ENCODE measurements at regions not wholly inside any gene's neighbourhood (a gene's known extent, or its start where the extent isn't known, plus 50 kb on each side); places are given as distances from the start of the nearest gene placed in this dataset.
"Not testable (repeated sequence)": the region's sequence is repeated elsewhere in the genome, so short reads cannot be mapped to it uniquely, and the experiment has no call there.

- no peak for DNase-seq (ENCODE audit: low read depth in 3 of 3, low spot score in 2 of 3)
Measured at GRCh38 chr11:23727794-23728193, 769.1 kb upstream of the LUZP2 start.

- DNase-seq (ENCODE audit: low read depth in 3 of 3, low spot score in 2 of 3), result no peak
Measured at GRCh38 chr11:23729088-23729487, 767.8 kb upstream of the LUZP2 start.

GRCh38 chr11:23730307-23730998, 766.4 kb upstream of the LUZP2 start:
- no peak for DNase-seq (ENCODE audit: low read depth in 3 of 3, low spot score in 2 of 3)

- DNase-seq (ENCODE audit: low read depth in 3 of 3, low spot score in 2 of 3), result no peak
Measured at GRCh38 chr11:23732026-23732425, 764.8 kb upstream of the LUZP2 start.

GRCh38 chr11:23746896-23747295, 750.0 kb upstream of the LUZP2 start:
- no peak for DNase-seq (ENCODE audit: low read depth in 3 of 3, low spot score in 2 of 3)

- DNase-seq (ENCODE audit: low read depth in 3 of 3, low spot score in 2 of 3), result no peak
Measured at GRCh38 chr11:23749762-23750430, 747.0 kb upstream of the LUZP2 start.

- no peak for DNase-seq (ENCODE audit: low read depth in 3 of 3, low spot score in 2 of 3)
Measured at GRCh38 chr11:23751280-23751679, 745.6 kb upstream of the LUZP2 start.

GRCh38 chr11:23755076-23755475, 741.8 kb upstream of the LUZP2 start:
- DNase-seq (ENCODE audit: low read depth in 3 of 3, low spot score in 2 of 3), result no peak

- no peak for DNase-seq (ENCODE audit: low read depth in 3 of 3, low spot score in 2 of 3)
Measured at GRCh38 chr11:23755769-23756168, 741.1 kb upstream of the LUZP2 start.

- no peak for DNase-seq (ENCODE audit: low read depth in 3 of 3, low spot score in 2 of 3)
Measured at GRCh38 chr11:23759489-23759888, 737.4 kb upstream of the LUZP2 start.

GRCh38 chr11:23764286-23764685, 732.6 kb upstream of the LUZP2 start:
- no peak for DNase-seq (ENCODE audit: low read depth in 3 of 3, low spot score in 2 of 3)

- no peak for DNase-seq (ENCODE audit: low read depth in 3 of 3, low spot score in 2 of 3)
Measured at GRCh38 chr11:23765682-23766252, 731.1 kb upstream of the LUZP2 start.

GRCh38 chr11:23767576-23767975, 729.3 kb upstream of the LUZP2 start:
- no peak for DNase-seq (ENCODE audit: low read depth in 3 of 3, low spot score in 2 of 3)

GRCh38 chr11:23769214-23769613, 727.6 kb upstream of the LUZP2 start:
- no peak for DNase-seq (ENCODE audit: low read depth in 3 of 3, low spot score in 2 of 3)

- DNase-seq (ENCODE audit: low read depth in 3 of 3, low spot score in 2 of 3), result no peak
Measured at GRCh38 chr11:23772081-23772480, 724.8 kb upstream of the LUZP2 start.

- DNase-seq (ENCODE audit: low read depth in 3 of 3, low spot score in 2 of 3), result no peak
Measured at GRCh38 chr11:23778971-23779370, 717.9 kb upstream of the LUZP2 start.

- DNase-seq (ENCODE audit: low read depth in 3 of 3, low spot score in 2 of 3), result no peak
Measured at GRCh38 chr11:23780231-23780630, 716.6 kb upstream of the LUZP2 start.

- no peak for DNase-seq (ENCODE audit: low read depth in 3 of 3, low spot score in 2 of 3)
Measured at GRCh38 chr11:23781803-23782560, 714.9 kb upstream of the LUZP2 start.

GRCh38 chr11:23786974-23787373, 709.9 kb upstream of the LUZP2 start:
- DNase-seq (ENCODE audit: low read depth in 3 of 3, low spot score in 2 of 3), result not testable (repeated sequence)

- no peak for DNase-seq (ENCODE audit: low read depth in 3 of 3, low spot score in 2 of 3)
Measured at GRCh38 chr11:23789200-23789853, 707.5 kb upstream of the LUZP2 start.

- DNase-seq (ENCODE audit: low read depth in 3 of 3, low spot score in 2 of 3), result no peak
Measured at GRCh38 chr11:23789938-23790371, 706.9 kb upstream of the LUZP2 start.

Measured in right renal cortex interstitium (tissue), 3 donors.